GM12878 (cell line): ENCODE measurements at regions not wholly inside any gene's neighbourhood (a gene's known extent, or its start where the extent isn't known, plus 50 kb on each side); places are given as distances from the start of the nearest gene placed in this dataset.

Experiments used
- ATAC-seq: fragments of 200-7000 bp; cut with Tn5 transposase; 3 replicates; pipeline ENCODE4 v1.9.1; 2020; ENCODE audit warnings: mild to moderate bottlenecking, moderate library complexity
- BruUV-seq: library from RNA; stranded (reverse); fragments of 400-500 nt; replicated peaks from 2 replicates; lab custom pipeline; 2021; lab: Mats Ljungman, UMichigan
- CTCF ChIA-PET: fragments of 300-600 bp; sonication (Branson Sonifier 250); formaldehyde crosslinking; extraction: SDS; loops from one replicate; lab custom pipeline; 2021; ENCODE audit warnings: inconsistent platforms; lab: Yijun Ruan, JAX
- POLR2A ChIA-PET: fragments of 350-600 bp; formaldehyde crosslinking; extraction: SDS; loops from one replicate; lab custom pipeline; 2021; ENCODE audit warnings: inconsistent platforms; lab: Charles Lee
- RAD21 ChIA-PET: fragments of 300-600 bp; sonication (Branson Sonifier 250); formaldehyde crosslinking; loops from one replicate; lab custom pipeline; 2023; ENCODE audit warnings: antibody characterized with exemption; ENCODE audit not compliant: unreplicated experiment; lab: Charles Lee
- SMC1A ChIA-PET: fragments of 300-600 bp; sonication (Branson Sonifier 250); formaldehyde crosslinking; loops from one replicate; lab custom pipeline; 2023; ENCODE audit not compliant: unreplicated experiment, uncharacterized antibody; lab: Charles Lee
- DNase-seq: peaks from one replicate; pipeline ENCODE4 v3.0.0-alpha.2; 2011; ENCODE audit warnings: low read depth, low spot score
- FAIRE-seq: peaks from 3 replicates; lab custom pipeline; 2011; peaks lifted over from hg19 to GRCh38; lab: Jason Lieb, UNC
- H2AFZ ChIP-seq: 2 replicates; pipeline ENCODE4 v1.6.0; 2011; ENCODE audit warnings: low read depth, low read length, control low read depth; ENCODE audit not compliant: control insufficient read depth
- H3K27ac ChIP-seq: 2 replicates; pipeline ENCODE4 v1.5.1; 2011; ENCODE audit warnings: control low read depth; ENCODE audit not compliant: control insufficient read depth, insufficient read depth
- H3K27me3 ChIP-seq, 2 experiments: replicated peaks in 1 of 2; 2 replicates each; pipeline versions ENCODE4 v1.6.0 to v1.6.1; 2011; ENCODE audit warnings: low read length in 1 of 2; ENCODE audit not compliant: control insufficient read depth in 2 of 2, insufficient read depth in 2 of 2
- H3K36me3 ChIP-seq, 2 experiments: 2 replicates each; pipeline ENCODE4 v1.5.1; 2011; ENCODE audit warnings: low read length in 1 of 2; ENCODE audit not compliant: control insufficient read depth in 2 of 2, insufficient read depth in 2 of 2
- H3K4me1 ChIP-seq: 2 replicates; pipeline ENCODE4 v1.6.1; 2011; ENCODE audit warnings: mild to moderate bottlenecking, low read length, moderate library complexity, mixed read lengths; ENCODE audit not compliant: control insufficient read depth, insufficient read depth
- H3K4me2 ChIP-seq: 2 replicates; pipeline ENCODE4 v1.6.0; 2011; ENCODE audit warnings: control low read depth; ENCODE audit not compliant: control insufficient read depth, insufficient read depth
- H3K4me3 ChIP-seq: fragments of 200-600 bp; sonication (generic); 2 replicates; pipeline ENCODE4 v1.5.1; 2016
- H3K79me2 ChIP-seq: 2 replicates; pipeline ENCODE4 v1.6.0; 2011; ENCODE audit warnings: low read length; ENCODE audit not compliant: control insufficient read depth, insufficient read depth
- H3K9ac ChIP-seq: 2 replicates; pipeline ENCODE4 v1.8.0; 2011; ENCODE audit warnings: low read length, control low read depth, mixed read lengths; ENCODE audit not compliant: control insufficient read depth, insufficient read depth
- H3K9me3 ChIP-seq: replicated peaks from 3 replicates; pipeline ENCODE4 v1.5.1; 2011; ENCODE audit warnings: mild to moderate bottlenecking, low read length; ENCODE audit not compliant: control insufficient read depth, insufficient read depth
- H4K20me1 ChIP-seq: 2 replicates; pipeline ENCODE4 v1.6.0; 2011; ENCODE audit not compliant: control insufficient read depth, insufficient read depth
- ATF2 ChIP-seq: IDR thresholded peaks from 2 replicates; pipeline ENCODE4 v1.6.1; 2012; ENCODE audit warnings: low read length, inconsistent platforms
- ATF7 ChIP-seq: fragments of 450-650 bp; IDR thresholded peaks from 2 replicates; pipeline ENCODE4 v1.6.1; 2016; ENCODE audit warnings: low read depth, mild to moderate bottlenecking
- CREM ChIP-seq: IDR thresholded peaks from 2 replicates; pipeline ENCODE4 v1.6.1; 2014; ENCODE audit warnings: antibody characterized with exemption, low read depth
- ESRRA ChIP-seq: IDR thresholded peaks from 2 replicates; pipeline ENCODE4 v1.6.1; 2012; ENCODE audit warnings: mild to moderate bottlenecking, low read length, improper control_type of control experiment
- FOS ChIP-seq: IDR thresholded peaks from 3 replicates; pipeline ENCODE4 v1.6.1; 2011; ENCODE audit warnings: borderline replicate concordance; ENCODE audit not compliant: insufficient read length; ENCODE audit errors: extremely low read depth
- GATAD2B ChIP-seq: fragments of 450-650 bp; conservative IDR thresholded peaks from 2 replicates; pipeline ENCODE4 v1.6.1; 2017; ENCODE audit warnings: low read depth, mild to moderate bottlenecking, moderate library complexity
- HDGF ChIP-seq: fragments of 450-650 bp; IDR thresholded peaks from 2 replicates; pipeline ENCODE4 v1.6.1; 2016; ENCODE audit warnings: antibody characterized with exemption
- NKRF ChIP-seq: fragments of 450-650 bp; conservative IDR thresholded peaks from 2 replicates; pipeline ENCODE4 v1.6.1; 2017; ENCODE audit warnings: mild to moderate bottlenecking, moderate library complexity
- NR2C2 ChIP-seq: IDR thresholded peaks from 2 replicates; pipeline ENCODE4 v1.6.1; 2011; ENCODE audit warnings: borderline replicate concordance, low read depth; ENCODE audit not compliant: control insufficient read depth, insufficient read length
- SMC3 ChIP-seq: IDR thresholded peaks from 2 replicates; pipeline ENCODE4 v1.6.1; 2011; ENCODE audit warnings: low read length, improper control_type of control experiment, borderline replicate concordance
- SPI1 ChIP-seq: IDR thresholded peaks from 2 replicates; pipeline ENCODE4 v1.6.1; 2011; ENCODE audit warnings: low read depth, mild to moderate bottlenecking, low read length, moderate library complexity, borderline replicate concordance; ENCODE audit not compliant: insufficient read depth
- STAT1 ChIP-seq: fragments of 450-650 bp; conservative IDR thresholded peaks from 2 replicates; pipeline ENCODE4 v1.6.1; 2014; ENCODE audit warnings: antibody characterized with exemption, mild to moderate bottlenecking
- WGBS: methylation state at CpG from one replicate; pipeline ENCODE4 v1.1.6; 2016; ENCODE audit warnings: low lambda C conversion rate; ENCODE audit not compliant: insufficient replicate concordance, insufficient coverage; ENCODE audit errors: missing lambda C conversion rate; 5-methylcytosine and 5-hydroxymethylcytosine counted together
- in situ Hi-C: fragments of 300-500 bp; cut with MboI; formaldehyde crosslinking; loops from 9 replicates; pipeline ENCODE4 v1.14.3; 2018; ENCODE audit warnings: mixed read lengths
- intact Hi-C: fragments of 100-400 bp; cut with micrococcal nuclease; formaldehyde crosslinking; loops from one replicate; pipeline ENCODE4 v1.14.2; 2022; ENCODE audit not compliant: unreplicated experiment
- TF ChIP-seq, protein P1 (sequence below): fragments of 450-650 bp; IDR thresholded peaks from 2 replicates; pipeline ENCODE4 v1.6.1; 2016; ENCODE audit warnings: mild to moderate bottlenecking

DNA sequence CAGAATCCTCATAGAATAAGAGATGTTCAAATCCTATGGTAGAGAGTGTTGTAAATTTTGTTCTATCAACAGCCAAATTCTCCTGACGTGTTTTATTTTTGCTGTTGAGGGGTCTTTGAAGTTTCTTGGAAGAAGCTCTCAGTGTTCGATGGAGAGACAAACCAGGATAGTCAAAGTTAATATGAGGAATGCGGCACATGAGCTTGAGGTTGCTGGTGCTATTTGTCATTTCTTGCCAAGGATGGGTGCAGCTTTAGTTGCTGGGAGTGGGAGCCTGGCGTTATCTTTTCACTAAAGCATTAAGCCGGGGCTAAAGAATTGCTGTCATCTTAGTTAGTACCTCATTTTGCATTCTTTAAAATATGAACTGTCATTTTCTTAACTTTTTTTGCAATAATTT, 239.9 kb upstream of the CSNK1A1L start:
- in situ Hi-C loops = no loop called here
- Histone ChIP-seq H3K4me1 (no peaks in the 10 kb centered on the region), H2AFZ (no peak overlapping the region), H3K4me2 (no peak overlapping the region), H3K9ac (no peak overlapping the region), H3K27ac (no peak overlapping the region), H4K20me1 (no peaks in the 10 kb centered on the region), H3K9me3 (no peaks in the 10 kb centered on the region; the same call in 2 of the 3 replicates), H3K27me3 (no peaks in the 10 kb centered on the region), H3K4me3 (no peak overlapping the region), H3K36me3 (no peaks in the 10 kb centered on the region), H3K79me2 (no peaks in the 10 kb centered on the region)
- WGBS = 13% methylated on average over 5 of the region's 5 CpGs
- RAD21 ChIA-PET = no interaction called here
- FAIRE-seq = no peak
- BruUV-seq = no TSS peak
- TF ChIP-seq NR2C2 (no peak), ATF7 (no peak), SMC3 (no peak), ATF2 (no peak)
- ATAC-seq = no peak
- SMC1A ChIA-PET = no interaction called here
- POLR2A ChIA-PET = no interaction called here
- CTCF ChIA-PET = no interaction called here
- intact Hi-C loops = no loop called here
- no peak for DNase-seq

- DNase-seq (no peak), ATAC-seq (no peak), FAIRE-seq (no peak)
- SMC1A ChIA-PET = no interaction called here
- Histone ChIP-seq H2AFZ (no peak overlapping the region), H3K36me3 (no peaks in the 10 kb centered on the region), H3K27ac (no peak overlapping the region), H3K4me1 (no peaks in the 10 kb centered on the region), H3K4me3 (no peak overlapping the region), H4K20me1 (no peaks in the 10 kb centered on the region), H3K27me3 (no peaks in the 10 kb centered on the region), H3K79me2 (no peaks in the 10 kb centered on the region), H3K4me2 (no peak overlapping the region), H3K9ac (no peak overlapping the region), H3K9me3 (no peaks in the 10 kb centered on the region; the same call in 2 of the 3 replicates)
- intact Hi-C loops (no loop called here), in situ Hi-C loops (no loop called here)
- no TSS peak for BruUV-seq
- RAD21 ChIA-PET = no interaction called here
- POLR2A ChIA-PET = no interaction called here
- CTCF ChIA-PET = no interaction called here
- WGBS = 0% methylated on average over 3 of the region's 3 CpGs
- TF ChIP-seq HDGF (no peak), NKRF (no peak), GATAD2B (no peak), ESRRA (no peak), ATF7 (no peak), ATF2 (no peak), SPI1 (no peak), STAT1 (no peak), CREM (no peak), FOS (no peak)
- TF ChIP-seq, protein P1, sequence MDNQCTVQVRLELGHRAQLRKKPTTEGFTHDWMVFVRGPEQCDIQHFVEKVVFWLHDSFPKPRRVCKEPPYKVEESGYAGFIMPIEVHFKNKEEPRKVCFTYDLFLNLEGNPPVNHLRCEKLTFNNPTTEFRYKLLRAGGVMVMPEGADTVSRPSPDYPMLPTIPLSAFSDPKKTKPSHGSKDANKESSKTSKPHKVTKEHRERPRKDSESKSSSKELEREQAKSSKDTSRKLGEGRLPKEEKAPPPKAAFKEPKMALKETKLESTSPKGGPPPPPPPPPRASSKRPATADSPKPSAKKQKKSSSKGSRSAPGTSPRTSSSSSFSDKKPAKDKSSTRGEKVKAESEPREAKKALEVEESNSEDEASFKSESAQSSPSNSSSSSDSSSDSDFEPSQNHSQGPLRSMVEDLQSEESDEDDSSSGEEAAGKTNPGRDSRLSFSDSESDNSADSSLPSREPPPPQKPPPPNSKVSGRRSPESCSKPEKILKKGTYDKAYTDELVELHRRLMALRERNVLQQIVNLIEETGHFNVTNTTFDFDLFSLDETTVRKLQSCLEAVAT = no peak
These were observed 238.6 kb upstream of the CSNK1A1L start for GRCh38 chr13:37344056-37344455.
